ENCODE measurements at regions not wholly inside any gene's neighbourhood (a gene's known extent, or its start where the extent isn't known, plus 50 kb on each side); places are given as distances from the start of the nearest gene placed in this dataset.
A peak's percentile ranks its signal among the peaks of the same experiment; 100 is the strongest.

GRCh38 chr15:25175033-25175788 lies 220.4 kb downstream of the SNRPN start:
- no peak overlapping the region for H3K4me3 Mint-ChIP-seq (ENCODE audit: low read depth)
- H3K27me3 Mint-ChIP-seq = no peaks in the 10 kb centered on the region
- no peaks in the 10 kb centered on the region for H3K4me1 Mint-ChIP-seq (ENCODE audit: low read depth)
- peak; percentile 7 for DNase-seq (ENCODE audit: low spot score, unreplicated experiment)
- H3K9me3 Mint-ChIP-seq (ENCODE audit: low read depth) = peaks cover 24% of the 10 kb centered on the region
- peaks cover 4% of the 10 kb centered on the region for H3K36me3 Mint-ChIP-seq (ENCODE audit: insufficient read depth)
- no peak overlapping the region for H3K27ac Mint-ChIP-seq
- TF ChIP-seq CTCF (IDR thresholded peaks at IDR 0.05; ENCODE audit: unreplicated experiment) = no peak

GRCh38 chr15:25175789-25176615 lies 221.2 kb downstream of the SNRPN start:
- Mint-ChIP-seq H3K9me3 (ENCODE audit: low read depth) (peaks cover 26% of the 10 kb centered on the region), H3K27ac (no peak overlapping the region), H3K4me1 (ENCODE audit: low read depth) (no peaks in the 10 kb centered on the region), H3K4me3 (ENCODE audit: low read depth) (no peak overlapping the region), H3K36me3 (ENCODE audit: insufficient read depth) (peaks cover 4% of the 10 kb centered on the region), H3K27me3 (no peaks in the 10 kb centered on the region)
- no peak for TF ChIP-seq CTCF (IDR thresholded peaks at IDR 0.05; ENCODE audit: unreplicated experiment)
- peak; percentile 3 for DNase-seq (ENCODE audit: low spot score, unreplicated experiment)

GRCh38 chr15:25176616-25176923 lies 221.8 kb downstream of the SNRPN start:
- peaks cover 26% of the 10 kb centered on the region for H3K9me3 Mint-ChIP-seq (ENCODE audit: low read depth)
- H3K36me3 Mint-ChIP-seq (ENCODE audit: insufficient read depth) = peaks cover 4% of the 10 kb centered on the region
- H3K4me3 Mint-ChIP-seq (ENCODE audit: low read depth) = no peak overlapping the region
- no peak for TF ChIP-seq CTCF (IDR thresholded peaks at IDR 0.05; ENCODE audit: unreplicated experiment)
- no peaks in the 10 kb centered on the region for H3K27me3 Mint-ChIP-seq
- H3K4me1 Mint-ChIP-seq (ENCODE audit: low read depth) = no peaks in the 10 kb centered on the region
- DNase-seq (ENCODE audit: low spot score, unreplicated experiment) = peak; percentile 5
- H3K27ac Mint-ChIP-seq = no peak overlapping the region

- DNase-seq (ENCODE audit: low spot score, unreplicated experiment) = peak; percentile 6
- Mint-ChIP-seq H3K4me3 (ENCODE audit: low read depth) (no peak overlapping the region), H3K27me3 (no peaks in the 10 kb centered on the region), H3K27ac (no peak overlapping the region), H3K9me3 (ENCODE audit: low read depth) (peaks cover 26% of the 10 kb centered on the region), H3K36me3 (ENCODE audit: insufficient read depth) (peaks cover 4% of the 10 kb centered on the region), H3K4me1 (ENCODE audit: low read depth) (no peaks in the 10 kb centered on the region)
- TF ChIP-seq CTCF (IDR thresholded peaks at IDR 0.05; ENCODE audit: unreplicated experiment) = no peak
Observed at GRCh38 chr15:25176991-25177954, 222.5 kb downstream of the SNRPN start.

Data from progenitor cell of endocrine pancreas (in vitro differentiated cells).